Left lobe of liver (tissue), 2 donors: ENCODE measurements at regions not wholly inside any gene's neighbourhood (a gene's known extent, or its start where the extent isn't known, plus 50 kb on each side); places are given as distances from the start of the nearest gene placed in this dataset.
"Not testable (repeated sequence)": the region's sequence is repeated elsewhere in the genome, so short reads cannot be mapped to it uniquely, and the experiment has no call there.

ENCODE experiments used
- ATAC-seq: fragments of 200-7000 bp; cut with Tn5 transposase; one replicate; pipeline ENCODE4 v1.9.1; 2020; ENCODE audit warnings: mild to moderate bottlenecking, moderate library complexity
- DNase-seq: peaks from one replicate; pipeline ENCODE4 v3.0.0-alpha.2; 2020; ENCODE audit warnings: low spot score
- donor health status: DM: no; HTN: no; CAD: no; lungs with moderate emphysema.
- donor health status: DM: no; HTN: yes; CAD: no.

- ATAC-seq, DNase-seq: not testable (repeated sequence)
These were observed 58.1 kb upstream of the ROPN1B start for GRCh38 chr3:125910851-125911250.

GRCh38 chr3:125914608-125915436 lies 54.2 kb upstream of the ROPN1B start:
- not testable (repeated sequence) for DNase-seq, ATAC-seq

DNA sequence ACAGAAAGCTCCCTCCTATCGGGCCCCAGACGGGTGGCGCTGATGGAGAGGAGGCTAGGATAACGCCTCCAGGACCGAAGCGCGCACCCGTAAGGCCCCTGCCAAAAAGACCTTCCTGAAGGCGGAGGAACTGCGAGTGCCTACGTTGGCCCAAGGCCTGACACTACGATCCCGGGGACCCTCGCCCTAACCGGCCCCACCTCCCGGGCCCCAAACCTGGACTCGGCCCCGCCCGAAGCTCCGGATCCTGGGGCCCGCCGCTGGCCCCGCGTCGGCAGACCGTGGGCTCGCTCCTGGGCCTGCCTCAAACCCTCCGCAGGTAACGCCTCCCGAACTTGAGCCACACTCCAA lies 53.6 kb upstream of the ROPN1B start:
- not testable (repeated sequence) for DNase-seq

GRCh38 chr3:125915792-125916375 lies 53.1 kb upstream of the ROPN1B start:
- DNase-seq, result peak; percentile 100

More for the DNA sequence above, 53.6 kb upstream of the ROPN1B start:
- ATAC-seq, result not testable (repeated sequence)

DNA sequence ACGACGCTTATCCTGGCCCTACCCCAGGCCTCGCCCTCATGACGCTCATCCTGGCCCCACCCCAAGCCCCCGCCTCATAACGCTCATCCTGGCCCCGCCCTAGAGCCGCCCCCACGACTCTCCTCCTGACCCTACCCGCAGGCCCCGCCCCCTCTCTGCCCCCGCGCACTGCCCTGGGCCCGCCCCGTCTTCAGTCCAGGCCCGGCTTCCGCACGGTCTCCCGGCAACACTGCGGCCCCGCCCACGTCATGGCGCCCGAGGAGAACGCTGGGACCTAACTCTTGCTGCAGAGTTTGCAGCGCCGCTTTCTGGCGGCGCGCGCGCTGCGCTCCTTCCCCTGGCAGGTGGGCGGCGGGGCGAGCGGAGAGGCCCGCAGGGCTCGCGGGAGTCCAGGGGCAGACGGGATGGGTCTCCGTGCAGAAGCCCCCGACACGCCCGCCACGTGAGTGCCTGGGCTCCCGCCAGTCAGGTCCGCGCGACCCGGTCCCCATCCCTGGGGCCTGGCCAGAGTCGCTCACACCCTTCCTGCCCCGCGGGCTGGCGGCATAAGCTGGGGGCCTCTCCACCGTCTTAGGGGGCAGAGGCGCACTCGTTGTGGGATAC lies 52.5 kb upstream of the ROPN1B start:
- ATAC-seq (peak; percentile 96), DNase-seq (peak; percentile 100)

More at GRCh38 chr3:125915792-125916375, 53.1 kb upstream of the ROPN1B start:
- peak; percentile 87 for ATAC-seq

GRCh38 chr3:125917020-125917549 lies 51.9 kb upstream of the ROPN1B start:
- peak; percentile 53 for DNase-seq
- not testable (repeated sequence) for ATAC-seq

DNA sequence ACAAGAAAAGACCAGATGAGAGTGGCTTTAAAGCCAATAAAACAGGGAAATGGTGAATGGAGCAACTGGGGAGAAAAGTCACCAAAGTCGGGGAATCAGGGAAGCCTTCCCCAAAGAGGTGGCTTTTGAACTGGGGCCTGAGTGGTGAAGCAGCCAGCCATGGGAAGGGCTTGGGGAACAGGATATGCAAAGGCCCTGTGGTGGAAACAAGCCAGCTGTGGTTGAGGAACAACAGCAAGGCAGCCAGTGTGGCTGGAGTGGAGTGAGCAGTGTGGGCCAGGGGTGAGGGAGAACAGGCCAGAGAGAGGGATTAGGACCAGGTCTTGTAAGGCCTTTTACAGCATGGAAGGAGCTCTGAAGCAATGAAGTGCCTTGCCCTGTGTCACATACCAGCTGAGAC lies 51.0 kb upstream of the ROPN1B start:
- DNase-seq, result peak; percentile 28
- not testable (repeated sequence) for ATAC-seq

DNA sequence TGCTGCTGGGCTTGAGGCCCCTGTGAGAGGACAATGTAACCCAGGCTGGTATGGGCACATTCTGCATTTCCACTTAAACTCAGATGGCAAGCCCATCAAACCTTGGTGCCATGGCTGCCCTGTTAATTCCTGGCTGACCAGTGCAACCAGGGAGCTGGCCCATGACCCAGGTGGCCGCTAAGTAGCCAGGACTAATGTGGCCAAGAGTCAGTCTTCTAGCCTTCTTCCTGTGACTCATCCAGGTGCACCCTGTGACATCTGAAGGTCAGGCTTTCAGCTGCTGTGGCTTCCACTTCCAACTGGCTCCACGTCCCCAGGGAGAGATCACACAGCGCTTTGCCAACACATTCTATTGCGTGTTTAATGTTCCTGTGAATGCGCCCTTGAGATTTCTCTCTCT lies 50.5 kb upstream of the ROPN1B start:
- ATAC-seq, result not testable (repeated sequence)
- peak; percentile 26 for DNase-seq

DNA sequence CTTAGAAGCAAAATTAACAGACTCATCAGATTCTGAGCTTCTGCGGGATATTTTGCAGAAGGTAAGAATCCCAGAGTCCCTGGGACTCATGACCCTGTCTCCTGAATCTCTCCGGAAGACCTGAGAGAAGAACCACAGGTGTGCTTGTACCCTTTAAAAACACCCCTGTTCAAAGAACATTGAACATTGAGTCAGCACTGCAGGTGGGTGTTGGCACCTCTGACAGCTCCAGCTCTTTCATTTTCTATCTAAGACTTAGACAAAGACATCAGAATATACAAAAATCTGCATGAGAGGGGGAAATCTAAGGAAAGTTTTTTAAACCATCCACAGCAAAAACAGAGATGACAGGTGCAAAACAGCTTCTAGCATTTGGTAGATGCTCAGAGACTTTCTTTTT lies 50.1 kb upstream of the ROPN1B start:
- not testable (repeated sequence) for DNase-seq, ATAC-seq
